GM18507 (cell line): ENCODE measurements at regions not wholly inside any gene's neighbourhood (a gene's known extent, or its start where the extent isn't known, plus 50 kb on each side); places are given as distances from the start of the nearest gene placed in this dataset.
"Not testable (repeated sequence)": the region's sequence is repeated elsewhere in the genome, so short reads cannot be mapped to it uniquely, and the experiment has no call there.

Experiments
- DNase-seq: peaks from one replicate; pipeline ENCODE4 v3.0.0; 2011; ENCODE audit warnings: low read depth; ENCODE audit not compliant: insufficient read length; ENCODE audit errors: extremely low spot score
- FAIRE-seq: peaks from 2 replicates; lab custom pipeline; 2011; peaks lifted over from hg19 to GRCh38; lab: Jason Lieb, UNC

DNA sequence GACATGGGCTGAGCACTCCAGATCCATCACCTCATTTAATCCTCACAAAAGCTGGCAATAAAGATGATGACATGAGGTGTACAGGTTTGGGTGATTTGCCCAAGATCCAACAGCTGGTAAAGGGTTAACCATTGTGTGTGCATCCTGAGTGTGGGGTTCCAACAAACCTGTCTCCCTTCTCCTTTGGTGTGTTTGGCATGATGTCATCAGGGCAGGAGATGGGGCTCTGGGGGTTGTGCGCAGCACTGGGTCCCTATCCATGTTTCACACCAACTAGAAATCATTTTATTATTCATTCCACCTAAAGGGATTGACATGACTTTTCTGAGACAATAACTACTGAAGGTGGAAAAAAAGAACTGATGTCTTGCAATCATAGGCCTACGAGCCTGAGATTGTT lies 452.5 kb downstream of the SIPA1L2 start:
- DNase-seq (no peak), FAIRE-seq (no peak)

DNA sequence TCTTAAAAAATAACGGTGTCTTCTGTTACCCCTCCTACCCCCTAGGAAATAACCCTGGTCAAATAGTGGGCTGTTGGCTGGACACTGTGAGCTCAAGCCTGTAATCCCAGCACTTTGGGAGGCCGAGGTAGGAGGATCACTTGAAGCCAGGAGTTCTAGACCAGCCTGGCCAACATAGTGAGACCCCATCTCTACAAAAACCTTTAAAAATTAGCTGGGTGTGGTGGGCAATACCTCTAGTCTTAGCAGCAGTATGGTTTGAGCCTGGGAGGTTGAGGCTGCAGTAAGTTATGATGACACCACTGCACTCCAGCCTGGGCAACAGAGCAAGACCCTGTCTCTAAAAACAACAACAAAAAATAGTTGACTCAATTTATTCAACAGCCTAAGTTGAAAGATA lies 453.7 kb downstream of the SIPA1L2 start:
- no peak for FAIRE-seq

DNA sequence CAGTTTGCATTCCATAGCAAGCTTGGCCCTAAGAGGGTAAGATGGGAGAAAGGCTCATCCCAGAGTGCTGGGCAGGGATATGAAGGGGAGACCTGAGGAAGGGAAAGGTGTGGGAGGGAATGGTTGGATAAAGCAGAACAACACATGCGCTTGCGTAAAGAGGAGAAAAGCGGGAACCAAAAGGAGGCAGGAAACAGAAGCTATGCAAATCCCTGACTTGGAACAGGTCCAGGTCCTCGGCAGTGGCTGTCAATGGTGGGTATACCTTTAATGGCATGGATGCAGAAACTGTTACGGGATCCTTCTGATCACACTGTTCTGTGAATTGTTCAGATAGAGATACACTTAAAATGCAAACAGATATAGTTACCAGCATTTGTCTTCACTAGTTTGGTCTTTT lies 455.6 kb downstream of the SIPA1L2 start:
- no peak for DNase-seq
- no peak for FAIRE-seq

More for the DNA sequence above, 453.7 kb downstream of the SIPA1L2 start:
- no peak for DNase-seq

DNA sequence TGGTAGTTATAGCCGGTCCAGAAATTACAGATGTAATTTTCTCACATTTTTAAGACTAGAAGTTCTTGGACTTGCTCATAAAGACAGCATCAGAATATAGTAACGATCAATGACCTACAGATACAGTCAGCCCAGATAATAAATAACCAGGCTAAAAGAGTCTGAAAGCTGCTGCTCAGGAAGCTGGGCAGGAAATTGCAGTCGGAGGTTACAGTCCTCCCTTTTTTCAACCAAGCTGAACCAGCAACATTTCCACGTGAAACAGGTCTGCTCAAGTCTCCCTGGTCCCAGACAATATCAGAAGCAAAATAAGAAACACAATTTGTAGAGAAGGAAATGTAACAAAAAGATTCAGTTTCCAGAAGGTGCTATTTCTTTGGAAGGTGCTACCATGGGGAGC lies 457.4 kb downstream of the SIPA1L2 start:
- no peak for DNase-seq
- FAIRE-seq: no peak

DNA sequence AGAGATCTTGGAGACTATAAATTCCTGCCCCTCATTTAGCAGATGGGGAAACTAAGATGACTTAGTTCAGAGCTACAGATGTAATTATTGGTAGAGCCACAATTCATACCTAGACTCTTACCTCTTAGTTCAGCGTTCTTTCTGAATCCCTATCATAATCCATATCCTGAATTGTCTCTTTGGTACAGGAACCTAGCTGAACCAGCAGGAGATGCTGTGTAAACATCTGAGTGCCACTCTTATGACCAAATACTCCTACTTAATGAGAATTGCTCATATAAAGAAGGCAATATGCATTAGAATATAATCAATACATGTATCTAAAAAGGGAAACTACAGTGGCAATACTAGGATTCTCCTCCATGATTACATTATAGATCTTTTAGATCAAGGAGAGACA lies 459.0 kb downstream of the SIPA1L2 start:
- DNase-seq (no peak), FAIRE-seq (no peak)

DNA sequence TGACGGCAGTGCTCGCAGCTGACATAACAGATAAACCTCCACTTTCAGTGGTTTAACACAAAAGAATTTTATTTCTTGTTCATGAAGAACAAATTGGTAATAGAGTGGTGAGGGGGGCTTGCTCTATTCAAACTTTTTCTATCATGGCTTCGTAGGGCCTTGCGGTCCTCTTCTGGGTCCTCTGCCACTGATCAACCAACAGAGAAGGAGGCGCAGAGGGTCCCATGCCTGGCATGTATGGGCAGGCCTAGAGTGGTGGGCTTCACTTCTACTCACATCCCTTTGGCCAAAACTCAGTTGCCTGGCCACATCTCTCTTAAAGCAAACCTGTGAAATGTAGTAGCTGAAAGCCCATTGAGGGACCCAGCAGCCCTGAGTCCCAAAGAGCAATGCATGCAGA lies 460.5 kb downstream of the SIPA1L2 start:
- DNase-seq (no peak), FAIRE-seq (no peak)

DNA sequence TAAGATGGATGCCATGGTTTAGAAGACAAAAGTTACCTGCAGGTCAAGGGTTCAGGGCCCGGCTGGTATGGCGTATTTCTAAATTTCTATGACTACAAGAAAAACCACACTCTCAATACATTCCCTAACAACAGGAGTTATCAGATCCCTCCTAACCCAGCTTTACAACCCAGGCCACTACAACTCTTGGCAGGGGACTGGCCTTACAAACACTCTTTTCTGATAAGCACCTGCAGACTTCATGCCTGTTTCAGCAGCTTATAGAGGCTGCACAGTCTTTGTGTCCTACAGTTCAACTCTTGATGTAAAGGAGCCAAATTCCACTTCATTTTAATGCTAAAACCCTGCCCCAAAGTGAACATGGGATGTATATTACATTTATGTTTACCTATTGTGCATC lies 461.4 kb downstream of the SIPA1L2 start:
- FAIRE-seq (no peak), DNase-seq (no peak)

DNA sequence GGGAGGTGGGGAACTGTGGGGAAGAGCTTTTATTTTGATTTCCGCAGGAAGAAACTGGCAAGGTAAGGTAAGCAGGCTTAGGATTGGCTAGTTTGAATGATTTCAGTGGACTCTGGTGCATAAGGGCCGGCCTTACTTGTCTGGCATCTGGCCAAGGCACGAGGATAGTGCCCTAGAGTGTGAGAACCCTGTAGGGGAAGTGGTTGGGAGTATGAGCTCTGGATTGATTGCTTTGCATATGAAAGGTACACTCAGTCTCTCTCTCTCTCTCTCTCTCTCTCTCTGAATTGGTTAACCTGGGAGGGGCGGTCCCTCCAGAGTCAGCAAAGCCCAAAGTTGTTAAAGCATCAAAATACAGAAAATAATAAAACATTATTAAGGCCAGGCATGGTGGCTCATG lies 463.0 kb downstream of the SIPA1L2 start:
- FAIRE-seq: no peak
- no peak for DNase-seq

DNA sequence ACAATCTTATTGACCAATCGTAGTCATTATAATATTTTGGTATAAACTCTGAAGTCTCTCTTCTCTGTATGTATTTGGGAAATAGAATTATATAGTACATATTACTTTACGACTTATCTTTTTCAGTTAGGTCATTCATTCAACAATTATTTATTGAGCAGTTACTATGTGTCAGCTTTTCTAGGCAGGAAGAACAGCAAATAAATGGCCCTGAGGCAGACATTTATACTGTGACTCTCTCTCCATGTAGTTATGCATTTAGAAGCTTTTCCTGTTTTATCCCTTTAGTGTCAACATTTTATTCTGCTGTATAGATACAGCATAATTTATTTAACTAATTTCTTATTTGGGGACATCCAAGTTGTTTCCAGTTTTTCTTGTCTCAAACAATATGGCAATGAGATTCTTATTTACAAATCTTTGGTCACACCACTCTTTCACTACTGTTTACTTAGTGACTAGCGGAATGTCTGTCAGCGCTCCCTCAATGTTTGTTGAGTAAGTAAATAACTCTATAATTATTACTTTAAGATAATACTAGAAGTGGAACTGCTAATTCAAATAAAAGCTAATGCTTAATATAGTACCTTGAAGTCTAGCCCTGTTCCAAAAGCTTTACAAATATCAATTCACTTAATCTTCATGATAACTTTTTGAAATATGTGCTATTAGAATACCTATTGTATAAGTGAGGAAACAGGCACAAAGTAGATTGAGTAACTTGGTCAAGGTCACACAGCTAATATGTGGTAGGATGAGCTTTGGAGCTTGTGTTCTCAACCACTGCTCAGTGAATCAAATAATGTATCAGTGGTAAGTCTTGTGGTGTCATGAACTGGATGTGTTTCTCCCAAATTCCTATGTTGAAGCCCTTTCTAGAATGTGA lies 465.6 kb downstream of the SIPA1L2 start:
- DNase-seq (no peak), FAIRE-seq (no peak)

DNA sequence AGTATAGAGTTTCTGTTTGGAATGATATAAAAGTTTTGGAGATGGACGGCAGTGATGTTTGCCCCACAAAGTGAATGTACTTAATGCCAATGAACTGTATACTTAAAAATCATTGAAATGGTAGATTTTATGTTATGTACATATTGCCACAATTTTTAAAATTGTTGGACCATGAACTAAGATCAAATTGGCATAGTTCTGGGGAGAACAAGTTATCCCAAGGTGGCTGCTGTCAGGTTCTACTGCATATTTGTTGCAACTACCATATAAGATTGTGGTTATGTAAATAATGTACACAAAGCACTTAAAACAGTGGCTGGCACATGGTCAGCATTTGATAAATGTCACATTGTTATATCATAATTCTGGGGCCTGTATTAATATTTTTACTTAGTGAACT lies 466.4 kb downstream of the SIPA1L2 start:
- no peak for FAIRE-seq
- DNase-seq: no peak

DNA sequence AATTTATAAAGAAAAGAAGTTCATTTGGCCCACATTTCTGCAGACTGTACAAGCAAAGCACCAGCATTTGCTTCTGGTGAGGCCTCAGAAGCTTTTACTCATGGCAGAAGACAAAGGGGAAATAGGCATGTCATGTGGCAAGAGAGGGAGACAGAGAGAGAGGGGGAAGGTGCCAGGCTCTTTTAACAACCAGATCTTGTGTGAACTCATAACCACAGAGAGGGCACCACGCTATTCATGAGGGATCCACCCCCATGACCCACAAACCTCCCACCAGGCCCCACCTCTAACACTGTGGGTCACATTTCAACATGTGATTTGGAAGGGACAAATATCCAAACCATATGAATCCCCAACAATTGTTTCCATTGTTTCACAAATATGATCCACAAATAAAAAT lies 467.9 kb downstream of the SIPA1L2 start:
- no peak for FAIRE-seq

DNA sequence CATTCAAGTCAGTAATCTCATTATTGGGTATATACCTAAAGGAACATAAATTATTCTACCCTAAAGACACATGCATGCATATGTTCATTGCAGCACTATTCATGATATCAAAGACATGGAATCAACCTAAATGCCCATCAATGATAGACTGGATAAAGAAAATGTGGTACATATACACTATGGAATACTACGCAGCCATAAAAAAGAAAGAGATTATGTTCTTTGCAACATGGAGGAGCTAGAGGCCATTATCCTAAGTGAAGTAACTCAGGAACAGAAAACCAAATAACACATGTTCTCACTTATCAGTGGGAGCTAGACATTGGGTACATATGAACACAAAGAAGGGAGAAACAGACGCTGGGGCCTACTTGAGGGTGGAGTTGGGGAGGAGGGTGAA lies 471.4 kb downstream of the SIPA1L2 start:
- FAIRE-seq, DNase-seq: not testable (repeated sequence)

More for the DNA sequence above, 467.9 kb downstream of the SIPA1L2 start:
- DNase-seq: no peak

DNA sequence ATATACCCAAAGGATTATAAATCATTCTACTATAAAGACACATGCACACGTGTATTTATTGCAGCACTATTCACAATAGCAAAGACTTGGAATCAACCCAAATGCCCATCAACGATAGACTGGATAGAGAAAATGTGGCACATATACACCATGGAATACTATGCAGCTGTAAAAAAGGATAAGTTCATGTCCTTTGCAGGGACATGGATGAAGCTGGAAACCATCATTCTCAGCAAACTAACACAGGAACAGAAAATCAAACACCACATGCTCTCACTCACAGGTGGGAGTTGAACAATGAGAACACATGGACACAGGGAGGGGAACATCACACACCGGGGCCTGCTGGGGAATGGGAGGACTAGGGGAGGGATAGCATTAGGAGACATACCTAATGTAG lies 473.9 kb downstream of the SIPA1L2 start:
- DNase-seq, FAIRE-seq: not testable (repeated sequence)

DNA sequence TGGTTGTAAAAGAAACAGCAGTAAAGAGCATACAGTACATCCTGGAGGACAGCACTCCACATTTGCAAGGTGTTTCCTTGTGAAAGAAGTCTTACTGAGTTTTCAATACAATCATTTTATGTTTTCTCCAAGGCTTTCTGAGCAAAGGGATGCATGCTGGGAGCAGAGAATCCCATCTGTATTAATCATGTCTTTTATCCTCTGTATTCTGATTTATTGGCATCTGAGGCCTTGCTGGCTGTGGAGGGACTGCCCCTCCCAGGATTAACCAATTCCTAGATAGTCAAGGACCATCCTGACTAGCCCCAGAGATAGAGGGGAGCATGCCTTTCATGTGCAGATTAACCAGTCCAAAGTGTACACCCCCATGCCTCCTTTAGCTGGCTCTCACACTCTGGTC lies 476.3 kb downstream of the SIPA1L2 start:
- DNase-seq (no peak), FAIRE-seq (no peak)

DNA sequence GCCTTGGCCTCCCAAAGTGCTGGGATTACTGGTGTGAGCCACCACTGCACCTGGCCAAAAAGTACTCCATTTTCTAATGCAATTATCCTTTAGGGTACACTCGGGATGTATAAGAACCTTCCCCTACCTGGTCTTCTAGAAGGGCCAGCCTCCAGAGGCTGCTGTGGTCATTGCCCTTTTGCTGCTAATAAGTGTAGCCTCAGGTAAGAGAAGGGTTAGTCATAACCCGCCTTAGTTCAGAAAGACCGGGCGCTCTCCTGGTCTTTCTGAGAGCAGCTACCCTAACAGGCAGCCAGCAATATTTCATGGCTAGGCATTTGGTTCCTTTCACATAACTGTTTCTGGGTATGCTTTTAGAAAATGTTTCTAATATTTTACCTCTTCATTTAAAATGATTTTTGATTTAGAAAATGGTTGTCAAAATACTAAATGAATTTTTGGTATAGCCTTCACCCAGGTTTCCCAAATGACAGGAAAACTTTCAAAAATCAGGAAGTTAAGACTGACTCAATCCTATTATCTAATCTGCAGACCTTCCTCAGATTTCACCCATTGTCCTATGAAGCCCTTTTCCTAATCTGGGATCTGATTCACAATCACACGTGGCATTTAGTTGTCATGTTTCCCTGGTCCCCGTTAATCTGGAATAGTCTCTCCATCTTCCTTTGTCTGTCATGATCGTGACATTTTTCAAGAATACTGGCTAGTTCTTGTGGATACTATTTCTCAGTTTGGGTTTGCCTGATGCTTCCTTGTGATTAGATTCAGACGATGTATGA lies 479.0 kb downstream of the SIPA1L2 start:
- FAIRE-seq (no peak), DNase-seq (no peak)

DNA sequence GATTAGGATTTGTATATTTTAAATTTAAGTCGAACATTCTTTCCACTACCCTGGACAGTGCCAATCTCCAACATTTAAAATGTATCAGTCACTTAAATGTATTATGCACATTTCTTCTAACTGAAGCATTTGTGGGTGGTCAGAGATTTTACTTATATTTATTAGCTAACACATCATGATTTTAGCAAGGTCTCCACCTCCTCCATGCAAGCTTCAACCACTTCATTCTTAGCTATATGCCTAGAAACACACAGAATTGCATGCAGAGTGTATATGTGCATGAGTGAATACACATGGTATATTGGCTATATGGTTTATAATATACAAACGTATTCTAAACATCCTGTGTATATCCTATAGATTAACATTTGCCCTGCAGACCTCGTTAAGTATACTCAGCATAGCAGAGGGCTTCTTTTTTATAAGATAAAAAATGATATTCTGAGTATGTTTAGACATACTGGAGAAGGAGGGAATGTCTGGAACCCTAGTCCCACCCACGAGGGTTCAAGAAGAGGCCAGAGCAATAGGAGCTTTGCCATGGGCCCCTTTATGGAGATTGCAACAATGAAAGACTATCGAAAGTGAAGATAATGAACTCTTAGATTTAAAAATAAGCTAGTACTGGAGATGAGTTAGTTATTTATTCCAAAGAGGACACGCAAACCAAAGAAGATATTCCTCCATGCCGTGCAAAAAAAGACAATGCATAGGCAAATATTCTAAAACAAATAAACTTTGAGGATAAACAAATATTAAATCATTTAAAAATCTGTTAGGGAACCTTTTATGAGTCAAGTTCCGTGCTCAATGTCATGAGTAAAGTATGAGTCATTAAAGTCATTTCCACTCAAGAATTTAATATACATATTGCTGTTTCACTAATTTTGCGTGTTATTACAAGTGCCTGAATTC lies 480.4 kb downstream of the SIPA1L2 start:
- FAIRE-seq (no peak), DNase-seq (no peak)

DNA sequence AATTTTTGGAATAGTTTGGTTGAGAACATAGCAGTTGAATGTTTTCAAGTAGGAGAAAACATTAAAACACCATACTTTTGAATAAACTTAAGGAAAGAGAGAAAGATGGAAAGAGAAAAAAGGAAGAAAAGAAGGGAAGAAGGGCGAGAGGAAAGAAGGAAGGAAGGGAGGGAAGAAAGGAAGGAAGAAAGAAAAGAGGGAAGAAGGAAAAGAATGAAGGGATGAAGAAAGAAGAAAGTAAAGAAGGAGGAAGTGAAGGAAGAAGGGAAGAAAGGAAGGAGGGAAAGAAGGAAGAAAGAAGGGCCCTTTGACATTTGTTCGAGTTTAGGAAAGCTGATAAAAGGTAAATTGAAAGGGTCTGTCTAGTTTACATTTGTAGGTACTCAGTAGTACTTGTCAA lies 482.7 kb downstream of the SIPA1L2 start:
- DNase-seq: no peak
- no peak for FAIRE-seq

DNA sequence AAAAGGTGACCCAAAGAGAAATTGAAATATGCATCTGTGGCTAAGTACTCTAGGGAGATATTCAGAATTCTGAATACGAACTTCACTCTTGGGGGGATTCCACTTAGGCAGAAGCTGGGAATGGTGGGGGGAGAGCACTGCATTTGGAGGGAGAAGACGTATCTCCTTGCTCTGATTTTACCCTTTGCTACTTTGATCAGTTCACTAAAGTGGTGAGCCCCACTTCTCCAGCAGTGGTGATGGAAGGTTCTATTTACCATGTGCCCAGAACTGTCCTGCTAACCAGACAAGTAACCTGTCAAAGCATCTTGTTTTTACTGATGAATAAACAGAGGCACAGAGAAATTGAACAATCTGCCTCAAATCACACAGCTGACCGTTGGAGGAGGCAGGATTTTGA lies 483.4 kb downstream of the SIPA1L2 start:
- no peak for DNase-seq
- FAIRE-seq: no peak

DNA sequence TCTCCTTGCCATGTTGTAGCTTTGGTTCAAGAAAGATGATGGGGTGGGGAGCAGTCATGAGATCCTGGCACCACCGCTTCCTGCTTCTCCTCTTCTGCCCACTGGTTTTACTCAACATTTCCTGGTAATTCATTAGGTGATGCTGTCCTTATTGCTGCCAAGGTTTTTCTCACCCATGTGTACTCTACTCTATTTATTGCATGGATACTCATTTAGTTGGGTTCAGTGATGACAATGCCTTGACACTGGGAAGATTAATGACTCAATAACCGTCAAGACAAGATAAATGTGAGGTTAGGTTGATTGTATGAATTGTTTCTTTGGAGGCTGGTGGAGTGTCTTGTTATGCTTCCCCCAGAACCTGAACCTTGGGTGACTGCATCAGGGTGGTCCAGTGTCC lies 484.2 kb downstream of the SIPA1L2 start:
- FAIRE-seq (no peak), DNase-seq (no peak)

DNA sequence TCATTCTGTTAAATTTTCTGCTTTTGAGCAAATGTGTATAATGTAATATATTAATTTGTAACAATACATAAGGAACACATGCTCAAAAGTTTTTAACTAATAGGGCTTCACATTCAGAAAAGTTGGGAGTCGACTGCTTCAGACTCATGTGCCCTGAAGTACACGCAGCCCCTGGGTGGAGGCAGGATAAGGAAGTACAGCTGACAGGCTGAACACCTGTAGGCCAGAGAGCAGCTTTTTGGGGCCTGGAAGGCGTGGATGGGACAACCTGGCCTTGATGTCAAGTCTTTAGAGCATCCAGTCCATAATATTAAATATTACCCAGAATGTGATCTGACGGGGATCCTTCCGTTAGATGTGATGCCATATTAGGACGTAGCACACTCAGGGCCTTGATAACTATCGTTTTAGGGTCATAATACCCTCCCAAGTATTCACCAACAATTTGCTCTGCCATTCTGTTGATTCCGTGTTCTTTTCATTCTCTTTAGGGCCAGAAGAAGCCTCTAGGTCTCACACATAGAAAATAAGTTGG lies 485.2 kb downstream of the SIPA1L2 start:
- no peak for FAIRE-seq
- no peak for DNase-seq
